ENCODE measurements at regions not wholly inside any gene's neighbourhood (a gene's known extent, or its start where the extent isn't known, plus 50 kb on each side); places are given as distances from the start of the nearest gene placed in this dataset.

- TF ChIP-seq CTCF (IDR thresholded peaks at IDR 0.05) = no peak
- no peak for TF ChIP-seq POLR2AphosphoS5 (IDR thresholded peaks at IDR 0.05)
Measured at GRCh38 chr7:127484954-127485353, 92.4 kb upstream of the ZNF800 start.
